GM13976 (cell line): ENCODE measurements at regions not wholly inside any gene's neighbourhood (a gene's known extent, or its start where the extent isn't known, plus 50 kb on each side); places are given as distances from the start of the nearest gene placed in this dataset.

ENCODE experiments used
- DNase-seq: peaks from one replicate; pipeline ENCODE4 v3.0.0; 2012; ENCODE audit warnings: low spot score
- CTCF ChIP-seq: IDR thresholded peaks from 2 replicates; pipeline ENCODE4 v1.5.1; 2012; ENCODE audit warnings: borderline replicate concordance, mild to moderate bottlenecking; ENCODE audit not compliant: insufficient read depth; ENCODE audit errors: extremely low read depth, missing control alignments, control extremely low read depth
- in situ Hi-C: fragments of 300-500 bp; cut with MboI; formaldehyde crosslinking; loops from one replicate; pipeline ENCODE4 v1.12.0; 2022; ENCODE audit warnings: low sequenced_read_pairs, mixed read lengths, inconsistent platforms; ENCODE audit not compliant: unreplicated experiment

GRCh38 chr7:114156178-114156577, 237.4 kb upstream of the PPP1R3A start:
- no peak for TF ChIP-seq CTCF
- in situ Hi-C loops, result no loop called here
- no peak for DNase-seq

- in situ Hi-C loops, result no loop called here
- no peak for DNase-seq
- TF ChIP-seq CTCF, result no peak
Measured at GRCh38 chr7:114155116-114156110, 236.6 kb upstream of the PPP1R3A start.

GRCh38 chr7:114153700-114154099, 234.9 kb upstream of the PPP1R3A start:
- in situ Hi-C loops, result no loop called here

GRCh38 chr7:114152314-114152938, 233.6 kb upstream of the PPP1R3A start:
- DNase-seq, result no peak
- in situ Hi-C loops, result no loop called here
- no peak for TF ChIP-seq CTCF

More at GRCh38 chr7:114153700-114154099, 234.9 kb upstream of the PPP1R3A start:
- TF ChIP-seq CTCF, result no peak
- no peak for DNase-seq

GRCh38 chr7:114151777-114152176, 233.0 kb upstream of the PPP1R3A start:
- in situ Hi-C loops, result no loop called here
- TF ChIP-seq CTCF, result no peak
- DNase-seq, result no peak

- no peak for DNase-seq
- in situ Hi-C loops, result no loop called here
- no peak for TF ChIP-seq CTCF
Measured at GRCh38 chr7:114150689-114151088, 231.9 kb upstream of the PPP1R3A start.
